Anterior cingulate cortex (tissue), 58 donors: ENCODE measurements at regions not wholly inside any gene's neighbourhood (a gene's known extent, or its start where the extent isn't known, plus 50 kb on each side); places are given as distances from the start of the nearest gene placed in this dataset.

Experiments used
- DNase-seq, 58 donors: peaks; one replicate each; lab custom pipeline; 2025; lab: John Stamatoyannopoulos, UW

GRCh38 chr2:194621945-194622344, 1035.1 kb upstream of the SLC39A10 start:
- DNase-seq = no peak

GRCh38 chr2:194619366-194619765, 1037.7 kb upstream of the SLC39A10 start:
- DNase-seq = no peak

GRCh38 chr2:194618432-194618831, 1038.6 kb upstream of the SLC39A10 start:
- no peak for DNase-seq

DNA sequence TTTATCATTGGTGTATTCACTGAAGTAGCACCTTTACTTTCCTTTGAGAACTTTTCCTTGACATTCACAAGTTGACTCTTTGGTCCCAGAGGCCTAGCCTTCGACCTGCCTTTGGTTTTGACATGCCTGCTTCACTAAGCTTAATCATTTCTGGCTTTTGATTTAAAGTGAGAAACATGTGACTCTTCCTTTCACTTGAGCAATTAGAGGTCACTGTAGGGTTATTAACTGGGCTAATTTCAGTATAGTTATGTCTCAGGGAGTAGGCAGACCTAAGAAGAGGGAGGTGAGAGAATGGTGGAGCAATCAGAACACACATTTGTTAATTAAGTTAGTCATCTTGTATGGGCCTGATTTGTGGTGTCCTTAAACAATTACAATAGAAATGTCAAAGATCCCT, 1040.7 kb upstream of the SLC39A10 start:
- DNase-seq = no peak

DNA sequence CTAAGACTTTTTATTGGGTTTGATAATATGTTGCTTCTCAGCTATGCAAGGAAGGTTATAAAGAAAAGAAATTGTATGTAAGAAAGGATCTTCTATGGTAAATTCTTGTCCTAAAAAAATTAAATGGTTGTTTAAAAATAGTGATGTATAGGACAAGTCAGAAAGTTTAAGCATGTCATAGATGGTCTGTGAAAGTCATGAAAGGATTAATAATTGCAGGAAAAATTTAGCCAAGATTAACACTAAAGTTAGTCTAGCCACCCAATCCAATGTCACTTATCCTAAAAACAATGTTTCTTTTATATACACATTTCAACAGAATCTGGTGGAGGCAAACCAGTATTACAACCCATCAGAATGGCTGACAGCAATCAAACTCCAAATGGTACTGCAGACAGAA, 1046.7 kb upstream of the SLC39A10 start:
- no peak for DNase-seq

GRCh38 chr2:194603429-194603828, 1053.6 kb upstream of the SLC39A10 start:
- DNase-seq = no peak

DNA sequence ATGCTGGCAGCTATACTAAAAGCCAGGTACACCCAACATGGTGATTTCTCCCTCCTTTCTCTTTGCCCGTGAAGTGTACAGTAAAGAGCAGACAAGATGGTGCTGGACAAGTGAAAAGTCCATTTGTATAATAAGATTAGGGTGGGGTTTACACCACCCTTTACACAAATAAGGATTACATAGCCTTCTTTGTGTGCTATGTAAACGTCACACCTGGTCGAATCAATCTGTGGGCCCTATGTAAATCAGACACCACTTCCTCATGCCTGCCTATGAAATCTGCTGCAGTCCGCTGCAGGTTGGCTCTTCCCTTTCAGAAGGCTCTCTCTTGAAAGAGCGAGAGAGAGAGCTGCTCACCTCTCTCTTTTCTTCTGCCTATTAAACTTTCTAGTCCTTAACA, 1054.3 kb upstream of the SLC39A10 start:
- no peak for DNase-seq

DNA sequence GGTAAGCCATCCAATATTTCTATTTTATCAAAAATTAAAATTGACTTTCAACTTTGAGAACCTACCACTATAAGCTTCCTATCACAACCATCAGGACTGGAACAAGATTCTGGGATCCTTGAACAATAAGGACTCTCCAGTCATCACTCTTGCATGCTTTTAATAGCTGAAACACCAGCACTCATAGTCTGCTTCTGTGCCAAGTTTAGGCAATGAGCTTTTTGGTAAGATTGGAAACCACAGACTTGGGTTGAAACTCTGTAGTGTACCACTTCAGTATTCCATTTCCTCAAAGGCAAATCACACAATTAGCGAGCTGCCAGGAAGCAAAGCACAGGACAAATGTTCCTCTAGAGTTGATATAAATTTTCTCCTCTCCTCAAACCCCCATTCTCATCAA, 1065.8 kb upstream of the SLC39A10 start:
- no peak for DNase-seq

GRCh38 chr2:194587739-194588270, 1069.2 kb upstream of the SLC39A10 start:
- no peak for DNase-seq

- no peak for DNase-seq
Observed at GRCh38 chr2:194567661-194568017, 1089.4 kb upstream of the SLC39A10 start.

DNA sequence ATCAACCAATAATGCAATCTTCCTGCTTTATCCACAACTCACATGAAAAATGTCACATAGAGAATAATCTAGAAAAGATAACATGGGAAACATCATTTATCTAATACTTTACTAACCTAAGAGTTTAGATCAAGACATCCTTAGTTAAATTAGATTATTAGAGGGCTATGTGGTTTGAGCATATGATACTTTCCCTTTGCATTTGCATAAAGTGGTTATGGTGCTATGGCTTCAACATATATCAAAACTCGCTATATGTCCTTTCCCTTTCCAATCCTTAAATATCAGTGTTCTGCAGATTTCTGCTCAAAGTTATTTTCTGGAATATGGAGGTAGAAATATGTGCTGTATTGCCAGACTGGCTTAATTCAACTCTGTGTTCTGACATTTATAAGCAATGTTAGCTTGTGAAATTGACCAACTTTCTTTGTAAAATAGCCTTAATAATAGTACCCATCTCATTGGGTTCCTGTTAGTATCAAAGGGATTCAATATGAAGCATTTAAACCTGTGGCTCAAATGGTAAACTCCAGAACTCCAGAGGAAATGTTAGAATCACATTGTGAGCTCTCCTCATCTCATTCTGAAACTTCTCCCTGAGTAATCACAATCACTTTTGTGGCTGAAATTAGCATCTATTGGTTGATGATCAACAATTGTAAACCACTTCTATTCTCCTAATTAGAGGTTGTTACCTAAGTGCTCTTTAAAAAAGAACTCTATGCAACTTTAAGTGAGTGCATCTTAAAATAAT, 1089.9 kb upstream of the SLC39A10 start:
- DNase-seq = no peak

GRCh38 chr2:194564422-194564821, 1092.6 kb upstream of the SLC39A10 start:
- no peak for DNase-seq

DNA sequence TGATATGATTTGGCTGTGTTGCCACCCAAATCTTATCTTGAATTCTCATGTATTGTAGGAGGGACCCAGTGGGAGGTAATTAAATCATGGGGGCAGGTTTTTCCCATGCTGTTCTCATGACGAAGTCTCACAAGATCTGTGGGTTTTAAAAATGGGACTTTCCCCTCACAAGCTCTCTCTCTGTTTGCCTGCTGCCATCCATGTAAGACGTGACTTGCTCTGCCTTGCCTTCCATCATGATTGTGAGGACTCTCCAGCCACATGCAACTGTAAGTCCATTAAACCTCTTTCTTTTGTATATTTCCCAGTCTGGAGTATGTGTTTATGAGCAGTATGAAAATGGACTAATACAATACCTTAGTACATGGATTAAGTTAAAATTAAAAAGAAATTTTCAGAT, 1094.7 kb upstream of the SLC39A10 start:
- DNase-seq = no peak

DNA sequence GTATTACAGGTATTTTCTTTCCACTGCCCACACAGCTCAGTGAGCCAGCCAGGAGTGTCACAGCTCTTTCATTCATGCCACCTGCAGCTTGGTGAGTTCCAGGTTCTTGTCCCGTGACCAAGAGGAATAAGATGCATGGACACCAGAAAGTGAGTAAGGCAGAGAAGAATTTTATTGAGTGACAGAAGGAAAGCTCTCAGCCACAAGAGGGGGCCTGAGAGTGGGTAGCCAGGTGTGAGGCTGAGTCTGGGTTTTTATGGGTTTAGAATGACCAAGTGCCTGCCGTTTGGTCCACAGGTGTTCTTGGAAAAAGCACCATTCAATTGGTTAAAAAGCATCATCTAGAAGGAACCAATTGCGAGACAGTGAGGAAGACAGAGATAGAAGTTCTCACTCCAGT, 1097.1 kb upstream of the SLC39A10 start:
- DNase-seq = no peak

GRCh38 chr2:194559523-194559922, 1097.5 kb upstream of the SLC39A10 start:
- no peak for DNase-seq

DNA sequence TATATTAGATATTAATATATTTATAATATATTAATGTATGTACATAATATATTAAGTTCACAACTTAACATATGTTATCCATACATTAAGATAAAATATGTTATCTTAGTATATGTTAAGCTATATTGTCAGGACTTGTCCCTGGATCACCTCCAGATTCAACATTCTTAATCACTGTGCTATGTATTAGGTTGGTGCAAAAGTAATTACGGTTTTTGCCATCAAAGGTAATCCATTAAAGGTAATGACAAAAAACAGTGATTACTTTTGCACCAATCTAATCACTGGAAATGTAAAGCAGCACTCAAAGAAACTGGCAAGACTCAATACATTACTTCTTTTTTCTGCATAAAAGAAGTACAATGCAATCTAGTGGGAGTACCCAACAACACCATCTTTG, 1099.0 kb upstream of the SLC39A10 start:
- DNase-seq = no peak

DNA sequence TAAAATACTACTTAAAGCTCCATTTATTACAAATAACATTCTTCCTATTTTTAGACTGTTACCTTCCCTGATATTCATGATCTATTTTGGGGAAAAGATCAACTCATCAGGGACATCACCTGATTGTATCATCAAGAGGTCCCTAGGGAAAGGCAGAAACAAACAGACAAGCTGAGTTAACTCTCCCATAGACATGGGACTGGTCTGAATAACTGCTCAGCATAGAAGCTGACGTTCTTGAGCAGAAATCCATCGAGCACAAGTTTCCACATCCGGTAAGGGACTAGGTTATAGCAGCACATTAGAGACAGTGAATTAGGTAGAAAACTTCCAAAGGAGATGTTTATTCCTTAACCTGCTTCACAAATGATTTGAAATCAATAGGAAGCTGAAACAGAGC, 1100.4 kb upstream of the SLC39A10 start:
- DNase-seq = no peak

DNA sequence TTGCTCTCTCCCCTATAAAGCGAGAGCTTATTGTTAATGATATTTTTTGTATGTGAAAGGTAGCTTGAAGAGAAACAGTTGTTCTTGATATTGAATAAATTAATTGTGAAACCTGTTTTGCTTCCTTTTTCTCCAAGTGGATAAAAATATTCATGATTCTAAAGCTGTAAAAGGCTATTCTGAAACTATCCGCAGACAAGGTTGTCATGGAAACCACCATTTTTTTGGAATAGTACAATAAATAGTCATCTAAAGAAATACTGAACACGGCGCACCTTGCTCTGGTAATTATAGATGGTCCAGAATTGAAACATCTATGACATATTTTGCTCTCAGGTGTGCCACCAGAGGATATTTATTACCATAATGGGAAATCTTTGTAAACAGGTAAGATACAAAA, 1103.0 kb upstream of the SLC39A10 start:
- DNase-seq = no peak

DNA sequence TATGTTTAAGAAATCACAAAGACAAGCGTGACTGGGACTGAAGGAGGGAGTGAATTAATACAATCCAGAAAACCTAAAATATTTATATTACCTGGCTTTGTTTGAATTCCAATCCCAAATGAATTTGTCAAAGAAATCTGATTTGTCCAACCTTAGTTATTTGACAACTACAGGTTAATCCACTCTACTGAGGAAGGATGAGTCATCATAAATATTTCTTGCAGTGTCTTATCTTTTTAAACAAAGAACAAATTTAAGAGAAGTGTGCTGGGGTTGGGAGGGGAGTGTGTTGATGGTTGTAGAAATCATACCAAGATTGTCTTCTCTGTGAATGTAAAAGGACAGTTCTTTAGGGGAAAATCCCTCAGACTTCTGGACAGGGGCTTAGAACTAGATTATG, 1106.3 kb upstream of the SLC39A10 start:
- DNase-seq = no peak

- DNase-seq = no peak
Observed at GRCh38 chr2:194549387-194549786, 1107.6 kb upstream of the SLC39A10 start.

DNA sequence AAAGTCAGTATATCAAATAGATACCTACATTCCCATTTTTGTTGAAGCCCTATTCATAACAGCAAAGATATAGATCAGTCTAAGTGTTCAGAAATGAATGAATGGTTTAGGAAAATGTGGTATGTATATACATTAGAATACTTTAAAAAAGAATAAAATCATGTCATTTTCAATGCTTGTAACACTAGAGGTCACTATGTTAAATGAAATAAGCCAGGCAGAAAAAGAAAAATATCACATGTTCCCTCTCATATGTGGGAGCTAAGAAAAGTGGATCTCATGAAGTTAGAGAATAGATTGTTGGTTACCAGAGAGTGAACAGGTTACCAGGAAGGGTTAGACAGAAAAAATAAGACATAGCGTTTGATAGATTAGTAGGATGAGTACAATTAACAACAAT, 1111.0 kb upstream of the SLC39A10 start:
- DNase-seq = no peak

GRCh38 chr2:194539425-194539824, 1117.6 kb upstream of the SLC39A10 start:
- no peak for DNase-seq

- DNase-seq = no peak
Observed at GRCh38 chr2:194526121-194526520, 1130.9 kb upstream of the SLC39A10 start.
